K562 (cell line): ENCODE measurements at regions not wholly inside any gene's neighbourhood (a gene's known extent, or its start where the extent isn't known, plus 50 kb on each side); places are given as distances from the start of the nearest gene placed in this dataset.

ENCODE experiments used
- ATAC-seq: fragments of 200-7000 bp; cut with Tn5 transposase; 3 replicates; pipeline ENCODE4 v1.9.1; 2020; ENCODE audit warnings: moderate library complexity
- BruUV-seq: library from RNA; stranded (reverse); fragments of 400-500 nt; replicated peaks from 2 replicates; lab custom pipeline; 2021; lab: Mats Ljungman, UMichigan
- CTCF ChIA-PET: fragments of 300-600 bp; formaldehyde crosslinking; extraction: SDS; loops from one replicate; lab custom pipeline; 2021; ENCODE audit warnings: low intra/inter-chr PET ratio; lab: Yijun Ruan, JAX
- POLR2A ChIA-PET: fragments of 300-600, 350-650 bp; sonication (Branson Sonifier 250); formaldehyde crosslinking; extraction: SDS; loops from one replicate; lab custom pipeline; 2021; ENCODE audit warnings: antibody characterized with exemption, inconsistent platforms; lab: Yijun Ruan, JAX
- DNase-seq, 4 experiments: peaks; one replicate each; pipeline versions ENCODE4 v3.0.0 to v3.0.0-alpha.2; 2011 to 2018; ENCODE audit warnings: low spot score in 3 of 4, mixed read lengths in 3 of 4; ENCODE audit errors: extremely low read depth in 1 of 4
- FAIRE-seq: peaks from 2 replicates; lab custom pipeline; 2011; peaks lifted over from hg19 to GRCh38; lab: Jason Lieb, UNC
- H2AFZ ChIP-seq: 2 replicates; pipeline ENCODE4 v1.6.0; 2011; ENCODE audit warnings: low read depth, low read length, control low read depth, inconsistent platforms
- H3K27ac ChIP-seq: fragments of 200-600 bp; 3 replicates; pipeline ENCODE4 v1.8.0; 2011; ENCODE audit warnings: low read depth, mild to moderate bottlenecking, control low read depth, inconsistent platforms, low read length, moderate library complexity, mixed read lengths; ENCODE audit errors: extremely low read depth
- H3K27me3 ChIP-seq, 2 experiments: fragments of 300-600 bp in 1 of 2; 2 replicates in 1 of 2; 3 replicates in 1 of 2; pipeline versions ENCODE4 v1.6.0 to v1.8.0; 2011; ENCODE audit warnings: inconsistent platforms in 2 of 2, low read length in 2 of 2, mild to moderate bottlenecking in 1 of 2, mixed read lengths in 1 of 2, moderate library complexity in 1 of 2; ENCODE audit not compliant: control insufficient read depth in 2 of 2, insufficient read depth in 2 of 2
- H3K36me3 ChIP-seq: fragments of 300-600 bp; 3 replicates; pipeline ENCODE4 v1.8.0; 2011; ENCODE audit warnings: mild to moderate bottlenecking, low read length, inconsistent platforms; ENCODE audit not compliant: control insufficient read depth, insufficient read depth
- H3K4me1 ChIP-seq, 2 experiments: fragments of 200-600 bp in 1 of 2; replicated peaks in 1 of 2; 2 replicates in 1 of 2; 3 replicates in 1 of 2; pipeline versions ENCODE4 v1.5.1 to v1.8.0; 2011; ENCODE audit warnings: inconsistent platforms in 2 of 2, low read length in 2 of 2, mild to moderate bottlenecking in 1 of 2, mixed read lengths in 1 of 2, moderate library complexity in 1 of 2; ENCODE audit not compliant: control insufficient read depth in 2 of 2, insufficient read depth in 2 of 2
- H3K4me2 ChIP-seq: 2 replicates; pipeline ENCODE4 v1.6.1; 2011; ENCODE audit warnings: low read length, control low read depth, inconsistent platforms, mixed read lengths; ENCODE audit not compliant: insufficient read depth
- H3K4me3 ChIP-seq: fragments of 200-600 bp; sonication (generic), shearing (Covaris generic); 2 replicates; pipeline ENCODE4 v1.5.1; 2016; ENCODE audit warnings: control low read depth, inconsistent platforms
- H3K79me2 ChIP-seq: fragments of 200-600 bp; 3 replicates; pipeline ENCODE4 v1.8.0; 2011; ENCODE audit warnings: low read length, inconsistent platforms; ENCODE audit not compliant: control insufficient read depth, insufficient read depth
- H3K9ac ChIP-seq, 2 experiments: 2 replicates each; pipeline versions ENCODE4 v1.6.0 to v1.6.1; 2011; ENCODE audit warnings: low read depth in 2 of 2, low read length in 2 of 2, control low read depth in 1 of 2, inconsistent platforms in 1 of 2, mild to moderate bottlenecking in 1 of 2, mixed read lengths in 1 of 2; ENCODE audit not compliant: insufficient read depth in 1 of 2
- H3K9me1 ChIP-seq: one replicate; pipeline ENCODE4 v1.6.0; 2011; ENCODE audit warnings: inconsistent platforms, mild to moderate bottlenecking, low read length, moderate library complexity; ENCODE audit not compliant: control insufficient read depth, insufficient read depth
- H3K9me3 ChIP-seq: replicated peaks from 2 replicates; pipeline ENCODE4 v1.5.1; 2011; ENCODE audit warnings: low read depth, low read length, inconsistent platforms; ENCODE audit not compliant: control insufficient read depth, insufficient read depth
- H4K20me1 ChIP-seq: replicated peaks from 2 replicates; pipeline ENCODE4 v1.6.1; 2011; ENCODE audit warnings: low read length, inconsistent platforms, mixed read lengths; ENCODE audit not compliant: control insufficient read depth, insufficient read depth
- BCLAF1 ChIP-seq, 2 experiments: fragments of 450-650 bp in 1 of 2; IDR thresholded peaks; 2 replicates each; pipeline ENCODE4 v1.6.1; 2011 to 2017; ENCODE audit warnings: low read depth in 2 of 2, antibody characterized with exemption in 1 of 2, borderline replicate concordance in 1 of 2, low read length in 1 of 2, mild to moderate bottlenecking in 1 of 2, mixed read lengths in 1 of 2; ENCODE audit not compliant: control insufficient read depth in 1 of 2
- BCOR ChIP-seq: fragments of 450-650 bp; IDR thresholded peaks from 2 replicates; pipeline ENCODE4 v1.6.1; 2016
- CREB1 ChIP-seq, 2 experiments: sonication (generic) in 1 of 2; formaldehyde crosslinking in 1 of 2; IDR thresholded peaks; 2 replicates each; pipeline versions ENCODE4 v1.6.1 to v1.8.0; 2012 to 2022; ENCODE audit warnings: inconsistent platforms in 1 of 2, mild to moderate bottlenecking in 1 of 2, missing genetic modification reagents in 1 of 2, moderate library complexity in 1 of 2
- GATAD2B ChIP-seq: fragments of 450-650 bp; IDR thresholded peaks from 2 replicates; pipeline ENCODE4 v1.6.1; 2017; ENCODE audit warnings: mild to moderate bottlenecking, borderline replicate concordance
- HNRNPH1 ChIP-seq: fragments of 200-400 bp; formaldehyde crosslinking; optimal IDR thresholded peaks from 2 replicates; pipeline ENCODE3; 2017; ENCODE audit warnings: low read depth, mild to moderate bottlenecking, low read length, moderate library complexity
- KAT8 ChIP-seq: fragments of 450-650 bp; IDR thresholded peaks from 2 replicates; pipeline ENCODE4 v1.6.1; 2016; ENCODE audit warnings: low read depth, mild to moderate bottlenecking
- L3MBTL2 ChIP-seq: fragments of 450-650 bp; IDR thresholded peaks from 2 replicates; pipeline ENCODE4 v1.6.1; 2016; ENCODE audit warnings: mild to moderate bottlenecking, moderate library complexity
- MLX ChIP-seq, 2 experiments: fragments of 450-650 bp in 1 of 2; sonication (generic) in 1 of 2; formaldehyde crosslinking; conservative IDR thresholded peaks; 2 replicates each; pipeline versions ENCODE4 v1.4.0 to v1.8.1; 2020 to 2022; ENCODE audit warnings: mild to moderate bottlenecking in 1 of 2, missing genetic modification reagents in 1 of 2
- RBM39 ChIP-seq: fragments of 200-400 bp; formaldehyde crosslinking; optimal IDR thresholded peaks from 2 replicates; pipeline ENCODE3; 2018; ENCODE audit warnings: low read depth, low read length
- RFX1 ChIP-seq: fragments of 450-650 bp; IDR thresholded peaks from 2 replicates; pipeline ENCODE4 v1.6.1; 2016; ENCODE audit warnings: mild to moderate bottlenecking, moderate library complexity
- ZNF707 ChIP-seq: fragments of 250-450 bp; sonication (Bioruptor Pico); conservative IDR thresholded peaks from 2 replicates; pipeline ENCODE4 v1.8.0; 2022; ENCODE audit warnings: inconsistent platforms, mild to moderate bottlenecking, moderate library complexity
- WGBS: fragments of 100-300 bp; shearing (Covaris generic); methylation state at CpG from one replicate; pipeline ENCODE4 v1.1.6; 2016; ENCODE audit warnings: low coverage, mixed read lengths; ENCODE audit not compliant: insufficient coverage; ENCODE audit errors: missing lambda C conversion rate; 5-methylcytosine and 5-hydroxymethylcytosine counted together
- in situ Hi-C: fragments of 300-500 bp; cut with MboI; formaldehyde crosslinking; loops from 4 replicates; pipeline ENCODE4 v1.15.0; 2018; ENCODE audit warnings: inconsistent platforms, mixed read lengths
- intact Hi-C: fragments of 100-400 bp; cut with micrococcal nuclease; formaldehyde crosslinking; loops from 2 replicates; pipeline ENCODE4 v1.14.2; 2022

GRCh38 chr3:35383216-35383615, 256.1 kb upstream of the ARPP21 start (continued):
- TF ChIP-seq BCOR (no peak), HNRNPH1 (no peak)

GRCh38 chr3:35383719-35384555, 255.4 kb upstream of the ARPP21 start:
- no peaks in the 10 kb centered on the region for H4K20me1 ChIP-seq
- H3K27me3 ChIP-seq, result no peaks in the 10 kb centered on the region
- H3K4me2 ChIP-seq, result no peak overlapping the region
- no peaks in the 10 kb centered on the region for H3K79me2 ChIP-seq
- no TSS peak for BruUV-seq
- H3K9ac ChIP-seq, result no peak overlapping the region
- DNase-seq (no peak), FAIRE-seq (no peak), ATAC-seq (no peak)
- no peak overlapping the region for H3K4me3 ChIP-seq
- no peaks in the 10 kb centered on the region; the same call in 1 of the 2 replicates for H3K9me3 ChIP-seq
- no peaks in the 10 kb centered on the region for H3K9me1 ChIP-seq
- H3K27ac ChIP-seq, result no peak overlapping the region
- intact Hi-C loops, result no loop called here
- WGBS, result 0% methylated on average over 8 of the region's 8 CpGs
- H2AFZ ChIP-seq, result no peak overlapping the region
- in situ Hi-C loops, result no loop called here
- ChIA-PET POLR2A (no interaction called here), CTCF (no interaction called here)
- no peak for TF ChIP-seq BCLAF1 (IDR thresholded peaks at IDR 0.05; ENCODE audit: borderline replicate concordance in 1 of 2, control insufficient read depth in 1 of 2, low read depth in 2 of 2, low read length in 1 of 2)
- TF ChIP-seq MLX (CRISPR knock-in tag; conservative IDR thresholded peaks at IDR 0.05), result no peak
- no peak for TF ChIP-seq KAT8
- TF ChIP-seq ZNF707 (CRISPR knock-in tag), result no peak
- no peak for TF ChIP-seq L3MBTL2
- peak; percentile 66 for TF ChIP-seq RFX1
- no peak for TF ChIP-seq GATAD2B
- no peak for TF ChIP-seq RBM39
- no peak for TF ChIP-seq CREB1 (IDR thresholded peaks at IDR 0.05)
- no peak for TF ChIP-seq CREB1 (CRISPR knock-in tag; IDR thresholded peaks at IDR 0.05)
- H3K4me1 ChIP-seq, result no peaks in the 10 kb centered on the region
- no peaks in the 10 kb centered on the region for H3K36me3 ChIP-seq
